NCI-H2171 (cell line): ENCODE measurements at regions not wholly inside any gene's neighbourhood (a gene's known extent, or its start where the extent isn't known, plus 50 kb on each side); places are given as distances from the start of the nearest gene placed in this dataset.
"Not testable (repeated sequence)": the region's sequence is repeated elsewhere in the genome, so short reads cannot be mapped to it uniquely, and the experiment has no call there.

ENCODE experiments used
- DNase-seq: peaks from one replicate; lab custom pipeline; 2025; lab: John Stamatoyannopoulos, UW

DNA sequence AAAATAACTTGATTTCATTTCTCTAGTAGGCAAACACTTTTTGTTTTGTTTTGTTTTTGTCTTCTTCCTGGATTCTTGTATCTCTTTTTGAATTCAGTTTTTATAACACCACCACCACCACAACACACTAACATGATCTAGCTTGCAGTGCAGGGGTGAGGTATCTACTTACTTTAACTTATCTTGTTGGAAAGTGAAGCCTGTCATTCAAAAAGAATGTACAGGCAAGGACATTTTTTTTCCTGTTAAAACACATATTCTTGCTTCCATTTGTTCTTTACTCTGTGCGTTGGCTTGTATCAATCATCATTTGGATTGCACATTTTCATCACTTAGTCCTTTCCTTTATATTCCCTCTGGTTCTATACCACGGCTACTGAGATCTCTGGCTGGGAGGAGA lies 824.2 kb downstream of the PLCL1 start:
- no peak for DNase-seq

DNA sequence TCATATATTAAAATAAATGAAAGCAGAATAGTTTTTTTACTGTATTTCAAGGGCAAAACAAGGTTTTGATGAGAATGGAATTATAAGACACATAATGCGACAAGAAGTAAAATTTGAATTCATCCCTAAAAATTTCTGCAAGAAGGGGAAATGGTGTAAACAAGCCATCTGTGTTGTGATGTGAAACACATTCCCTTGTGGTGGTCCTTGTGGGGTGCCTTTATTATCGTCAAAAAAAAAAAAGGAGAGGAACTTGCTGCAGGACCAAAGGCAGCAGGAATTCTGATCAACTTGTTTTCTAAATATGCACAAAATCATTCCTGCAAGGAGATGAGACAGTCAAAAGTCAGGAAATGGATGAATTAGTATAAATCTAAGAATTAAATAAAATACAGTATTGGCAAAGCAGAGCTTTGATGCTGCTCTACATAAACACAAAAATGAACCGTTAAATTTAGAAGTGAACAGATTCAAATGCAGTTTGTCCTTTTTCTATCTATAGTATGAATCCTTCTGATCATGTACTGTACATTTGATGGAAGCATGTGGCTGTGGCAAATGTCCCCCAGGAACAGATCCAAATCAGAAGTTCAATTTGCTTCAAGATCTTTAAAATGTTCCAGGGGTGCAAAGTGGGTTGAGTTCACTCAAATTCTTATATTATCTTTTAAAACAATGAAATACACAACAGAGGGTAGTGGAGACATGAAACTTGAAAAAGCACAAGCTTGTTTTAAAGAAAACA lies 818.8 kb downstream of the PLCL1 start:
- DNase-seq: no peak

DNA sequence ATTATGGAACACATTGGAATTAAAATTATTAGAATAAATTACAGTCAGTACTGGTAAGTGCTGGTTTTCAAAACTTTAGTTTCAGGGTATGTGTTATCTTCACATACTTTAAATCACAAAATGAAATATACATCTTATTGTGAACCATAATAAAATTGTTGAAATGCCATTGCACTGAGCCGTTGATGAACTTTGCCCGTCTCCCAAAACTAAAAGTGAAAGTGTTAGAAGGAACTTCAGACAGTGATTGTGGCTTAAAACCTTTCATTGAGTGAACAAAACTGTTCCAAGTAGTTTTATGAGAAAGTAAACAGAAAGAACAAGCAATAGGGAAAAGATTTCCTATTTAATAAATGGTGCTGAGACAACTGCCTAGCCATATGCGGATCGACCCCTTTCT lies 811.6 kb downstream of the PLCL1 start:
- no peak for DNase-seq

DNA sequence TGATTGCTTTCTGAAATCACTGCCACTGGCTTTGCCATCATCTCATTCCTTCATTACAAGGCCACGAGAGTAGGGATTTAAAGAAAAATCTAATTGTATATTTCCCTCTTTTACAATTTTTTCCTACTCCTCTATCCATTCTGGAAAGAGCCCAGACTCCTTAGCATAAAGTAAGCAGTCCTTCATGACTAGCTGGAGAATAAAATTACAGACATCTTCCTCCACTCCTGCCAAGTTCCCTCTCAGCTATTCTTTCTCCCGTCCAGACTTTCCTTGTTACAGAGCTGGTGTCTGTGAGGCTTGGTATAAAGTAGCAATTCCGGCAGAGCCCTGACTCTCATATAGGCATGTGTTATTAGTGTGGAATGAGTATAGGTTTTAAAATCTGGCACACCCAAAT lies 806.8 kb downstream of the PLCL1 start:
- DNase-seq: no peak

DNA sequence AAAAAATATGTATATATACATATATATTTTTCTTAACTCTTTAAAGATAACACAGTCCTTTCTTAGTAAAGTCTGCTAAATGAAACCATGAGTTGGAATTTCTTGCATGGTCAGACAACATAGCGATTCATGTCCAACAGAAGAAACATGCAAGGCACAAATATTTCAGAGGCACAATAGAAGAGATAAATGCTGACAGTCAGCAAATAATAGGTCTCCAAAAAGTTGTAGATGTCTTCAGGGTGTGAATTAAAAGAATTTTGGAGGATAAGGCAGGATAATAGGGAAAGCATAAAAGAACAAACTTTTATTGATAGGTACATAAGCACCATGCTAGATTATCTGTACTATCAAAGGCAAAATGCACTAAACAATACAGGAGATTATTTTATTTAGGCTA lies 800.2 kb downstream of the PLCL1 start:
- no peak for DNase-seq

DNA sequence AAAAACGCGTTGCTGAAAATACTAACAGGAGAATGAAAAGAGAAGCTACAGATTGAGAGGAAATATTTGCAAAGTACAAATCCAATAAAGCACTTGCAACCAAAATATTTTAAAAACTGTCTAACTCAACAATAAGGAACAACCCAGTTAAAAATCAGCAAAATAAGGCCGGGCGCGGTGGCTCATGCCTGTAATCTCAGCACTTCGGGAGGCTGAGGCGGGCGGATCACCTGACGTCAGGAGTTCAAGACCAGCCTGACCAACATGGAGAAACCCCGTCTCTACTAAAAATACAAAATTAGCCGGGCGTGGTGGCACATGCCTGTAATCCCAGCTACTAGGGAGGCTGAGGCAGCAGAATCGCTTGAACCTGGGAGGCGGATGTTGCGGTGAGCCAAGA lies 798.6 kb downstream of the PLCL1 start:
- not testable (repeated sequence) for DNase-seq

GRCh38 chr2:198597648-198598047 lies 793.3 kb downstream of the PLCL1 start:
- no peak for DNase-seq

DNA sequence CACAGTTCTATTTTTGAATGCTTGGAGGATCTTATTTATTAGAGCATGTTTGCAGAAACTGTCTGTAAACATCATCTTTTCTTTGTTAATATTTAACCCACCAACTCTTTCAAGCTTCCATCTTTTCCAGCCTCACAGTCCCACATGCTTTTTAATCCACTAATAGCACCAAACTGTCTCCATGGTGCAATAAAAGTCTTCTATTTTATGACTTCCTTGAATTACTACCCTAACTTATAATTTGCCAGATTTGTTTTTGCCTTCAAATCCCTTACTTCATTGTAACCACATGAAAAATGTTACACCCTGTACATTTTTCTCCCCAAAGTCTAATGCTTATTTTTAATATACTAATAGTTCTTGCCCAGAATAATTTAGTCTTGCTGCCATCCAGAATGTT lies 792.6 kb downstream of the PLCL1 start:
- DNase-seq: no peak

DNA sequence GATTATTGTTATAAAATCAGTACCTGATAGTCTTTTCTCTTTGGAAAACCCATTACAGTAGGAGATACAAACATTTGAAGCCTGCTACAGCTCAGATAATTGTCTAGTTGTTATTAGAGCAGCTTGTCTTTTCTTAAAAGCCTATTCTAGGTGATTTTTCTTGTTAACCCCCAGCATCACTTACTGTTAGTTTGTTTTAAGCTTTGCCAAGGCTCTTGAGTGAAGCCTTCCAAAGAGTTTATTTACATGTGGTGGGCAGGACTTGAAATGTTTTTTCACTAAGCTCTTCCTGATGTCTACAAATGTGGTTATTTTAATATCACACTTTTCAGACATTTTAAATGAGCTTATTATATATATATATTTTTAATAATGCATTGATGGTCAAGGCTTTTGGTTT lies 791.3 kb downstream of the PLCL1 start:
- no peak for DNase-seq

DNA sequence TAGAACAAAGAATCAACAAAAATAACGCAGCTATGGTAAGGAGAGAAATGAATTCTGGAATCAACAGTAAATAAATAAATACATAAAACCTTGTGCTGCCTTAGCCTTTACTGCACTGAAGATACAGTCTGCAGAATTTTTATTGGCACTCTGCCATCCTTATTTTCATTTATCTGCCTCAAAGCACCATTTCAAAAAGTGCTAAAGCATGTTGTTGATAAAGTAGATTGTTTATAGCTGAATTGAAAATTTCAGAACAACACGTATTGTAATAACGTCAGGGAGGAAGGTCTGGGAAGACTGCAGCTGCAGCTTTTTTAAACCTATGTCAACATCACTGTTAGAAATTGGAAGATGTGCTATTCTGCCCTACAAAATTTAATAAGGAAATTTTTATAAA lies 787.2 kb downstream of the PLCL1 start:
- no peak for DNase-seq

DNA sequence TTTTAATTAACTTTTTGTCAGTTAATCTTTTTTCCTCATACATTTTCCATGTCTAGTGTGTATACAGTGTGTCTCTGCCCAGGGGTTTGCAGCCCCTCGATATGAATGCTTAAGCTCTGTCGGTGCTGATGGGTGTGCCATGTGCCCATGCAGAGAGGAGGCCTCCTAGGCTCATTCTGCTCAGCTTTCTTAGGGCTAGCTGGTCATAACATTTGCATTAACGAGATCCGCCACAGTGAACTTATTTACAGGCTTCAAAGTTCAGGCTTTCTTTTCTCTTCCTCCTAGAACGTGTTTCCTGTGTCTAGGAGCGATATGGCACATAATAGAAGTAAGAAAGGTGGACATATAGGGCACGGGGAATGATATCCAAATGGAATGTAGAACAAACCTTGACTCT lies 783.3 kb downstream of the PLCL1 start:
- DNase-seq: no peak

DNA sequence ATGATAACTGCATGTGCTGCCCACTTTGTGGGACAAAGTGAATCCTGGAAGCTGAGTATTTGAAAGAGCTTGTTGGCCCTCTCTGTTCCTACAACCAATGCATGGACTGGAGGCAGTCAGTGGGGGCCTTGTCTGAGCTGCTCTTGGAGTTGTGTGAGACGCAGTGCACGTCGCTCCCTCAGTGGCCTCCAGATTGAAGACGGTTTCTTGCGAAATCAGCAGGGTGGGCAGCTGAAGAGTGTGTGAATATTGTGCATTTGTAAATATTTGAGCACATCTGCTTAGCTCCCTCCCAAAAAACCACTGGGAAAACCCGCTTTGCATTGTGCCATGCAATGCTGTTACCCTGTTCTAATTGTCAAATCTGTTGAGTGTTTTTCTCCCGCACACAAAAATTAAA lies 782.8 kb downstream of the PLCL1 start:
- no peak for DNase-seq

DNA sequence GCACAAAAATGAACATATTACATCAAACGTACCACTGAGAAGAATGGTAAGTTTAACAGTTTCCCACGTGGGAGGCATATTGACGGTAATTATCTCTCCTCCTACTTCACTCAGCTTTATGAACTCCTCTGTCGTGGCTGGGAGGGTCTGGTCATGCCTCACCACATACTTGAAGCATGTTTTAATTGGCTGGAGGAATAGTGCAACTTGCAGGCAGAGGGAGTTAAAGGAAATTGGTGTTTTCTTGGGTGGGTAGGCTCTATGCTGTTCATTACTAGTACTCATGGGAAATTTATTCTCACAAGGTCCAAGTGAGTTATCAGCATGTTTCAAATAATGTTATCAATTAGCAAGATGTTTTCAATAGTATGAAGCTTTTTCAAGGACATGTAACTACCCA lies 767.0 kb downstream of the PLCL1 start:
- DNase-seq: no peak

DNA sequence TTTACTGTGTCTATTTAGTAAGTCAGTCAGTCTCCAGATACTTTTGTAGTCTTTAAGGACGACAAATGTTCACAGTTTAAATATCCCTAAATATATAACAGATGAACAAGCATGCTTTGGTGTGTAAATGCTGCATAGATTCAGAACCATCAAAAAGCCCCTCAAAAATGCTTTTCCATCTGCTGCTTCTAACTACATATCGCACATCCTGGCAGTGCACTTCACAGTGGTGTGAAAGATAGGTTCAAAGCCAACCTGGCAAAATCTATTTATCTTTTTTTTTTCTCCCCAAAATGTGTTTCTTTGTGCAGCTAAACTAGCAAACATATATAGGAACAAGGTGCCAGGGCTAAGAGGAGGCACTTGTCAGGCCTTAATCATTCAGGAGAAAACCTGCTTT lies 753.8 kb downstream of the PLCL1 start:
- no peak for DNase-seq

- DNase-seq: no peak
Observed at GRCh38 chr2:198546122-198546521, 741.7 kb downstream of the PLCL1 start.

DNA sequence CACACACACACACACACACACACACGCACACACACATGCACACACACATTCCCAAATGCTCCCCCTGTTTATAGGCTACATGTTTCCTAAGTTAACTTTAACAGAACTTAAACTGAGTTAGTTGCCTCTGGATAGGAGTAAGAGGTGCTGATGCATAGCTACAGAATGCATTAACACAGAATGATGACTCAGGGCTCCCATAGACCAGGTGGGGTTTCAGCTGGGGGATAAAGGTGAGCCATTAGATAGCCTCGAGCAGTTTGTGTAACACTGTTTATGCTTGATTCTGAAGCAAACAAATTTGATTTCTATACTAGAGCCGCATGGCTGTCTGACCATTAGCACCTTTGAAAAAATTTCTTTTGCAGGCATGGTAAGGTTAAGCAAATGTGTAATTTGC lies 741.0 kb downstream of the PLCL1 start:
- DNase-seq: no peak

GRCh38 chr2:198544461-198544860 lies 740.1 kb downstream of the PLCL1 start:
- no peak for DNase-seq

DNA sequence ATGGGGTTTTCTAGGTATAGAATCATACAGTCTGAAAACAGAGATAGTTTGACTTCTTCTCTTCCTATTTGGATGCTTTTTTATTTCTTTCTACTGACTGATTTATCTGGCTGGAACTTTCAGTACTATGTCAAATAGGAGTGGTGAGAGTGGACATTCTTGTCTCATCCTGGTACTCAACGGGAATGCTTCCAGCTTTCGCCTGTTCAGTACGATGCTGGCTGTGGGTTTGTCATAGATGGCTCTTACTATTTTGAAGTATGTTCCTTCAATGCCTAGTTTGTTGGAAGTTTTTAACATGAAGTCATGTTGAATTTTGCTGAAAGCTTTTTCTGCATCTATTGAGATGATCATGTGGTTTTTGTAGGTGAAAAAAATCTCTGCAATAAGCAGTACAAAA lies 730.4 kb downstream of the PLCL1 start:
- DNase-seq: no peak

DNA sequence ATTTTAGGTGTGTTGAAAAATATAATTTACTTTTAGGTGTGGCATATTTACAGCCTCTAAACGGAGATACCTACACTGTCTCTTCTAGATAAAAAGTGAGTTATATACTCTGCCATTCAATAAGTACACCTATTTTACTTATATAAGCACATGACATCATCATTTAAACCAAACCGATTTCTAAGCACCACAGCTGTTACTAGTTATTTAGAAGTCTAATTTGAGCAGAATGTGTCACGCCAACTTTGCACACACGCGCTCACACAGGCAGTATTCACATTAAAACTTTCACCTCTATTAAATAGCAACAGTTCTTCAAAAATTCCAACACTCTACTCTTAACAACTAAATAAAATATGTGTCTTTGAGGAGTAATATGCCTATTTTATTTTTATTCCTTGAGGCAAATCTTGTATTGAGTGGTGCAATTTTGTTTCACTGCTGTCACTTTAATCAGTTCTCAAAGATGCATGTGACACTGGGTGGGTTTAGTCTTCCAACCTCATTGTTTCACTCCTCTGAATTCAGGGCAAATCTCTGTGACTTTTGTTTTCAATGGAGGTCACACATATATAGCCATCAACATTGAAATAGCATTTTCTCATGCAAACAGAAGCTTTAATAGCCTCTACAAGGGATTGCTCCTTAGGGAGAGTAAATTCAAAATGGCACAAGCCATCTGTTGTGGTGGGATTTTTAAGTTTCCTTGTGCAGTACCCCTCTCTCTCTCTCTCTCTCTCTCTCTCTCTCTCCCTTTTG lies 721.0 kb downstream of the PLCL1 start:
- no peak for DNase-seq

- DNase-seq: no peak
Observed at GRCh38 chr2:198523710-198524109, 719.3 kb downstream of the PLCL1 start.

DNA sequence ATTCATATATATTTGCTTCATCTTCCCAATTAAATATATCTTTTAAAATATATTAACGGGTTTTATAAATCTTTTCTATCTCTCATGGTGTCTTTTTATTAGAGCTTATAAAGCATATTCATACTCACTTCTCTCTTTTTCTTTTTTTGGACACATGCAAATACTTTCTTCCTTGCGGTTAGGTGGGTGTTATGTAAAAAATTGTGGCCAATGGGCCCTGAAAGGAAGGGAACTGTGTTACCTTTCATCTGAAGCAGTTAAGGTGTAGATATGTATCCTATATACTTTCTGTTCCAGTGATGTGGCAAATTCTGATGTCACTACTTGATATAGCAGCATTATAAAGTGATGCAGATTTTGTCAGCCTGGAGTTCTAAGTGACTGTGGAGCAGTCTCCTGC lies 714.5 kb downstream of the PLCL1 start:
- no peak for DNase-seq

GRCh38 chr2:198517976-198518375 lies 713.6 kb downstream of the PLCL1 start:
- no peak for DNase-seq

GRCh38 chr2:198508610-198509009 lies 704.2 kb downstream of the PLCL1 start:
- DNase-seq: not testable (repeated sequence)

DNA sequence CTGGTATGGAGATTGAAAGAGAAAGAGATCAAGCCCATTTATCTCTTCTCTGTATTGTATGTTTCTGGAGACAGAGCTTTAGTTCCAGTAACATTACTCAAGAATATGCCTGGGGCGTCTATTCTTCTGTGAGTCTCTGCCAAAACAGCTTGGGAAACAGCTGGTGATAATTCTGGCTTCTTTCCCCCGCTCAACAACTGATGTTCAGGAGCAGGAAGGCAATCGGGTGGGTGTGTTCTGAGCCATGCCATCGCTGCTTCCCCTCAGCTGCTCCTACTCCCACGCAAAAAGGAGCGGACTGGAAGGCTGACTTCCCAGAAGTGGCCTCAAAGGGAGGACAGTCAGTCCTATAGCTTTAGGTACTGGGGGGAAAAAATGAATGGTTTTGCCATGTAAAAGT lies 695.1 kb downstream of the PLCL1 start:
- no peak for DNase-seq
